ENCODE measurements at regions not wholly inside any gene's neighbourhood (a gene's known extent, or its start where the extent isn't known, plus 50 kb on each side); places are given as distances from the start of the nearest gene placed in this dataset.

DNA sequence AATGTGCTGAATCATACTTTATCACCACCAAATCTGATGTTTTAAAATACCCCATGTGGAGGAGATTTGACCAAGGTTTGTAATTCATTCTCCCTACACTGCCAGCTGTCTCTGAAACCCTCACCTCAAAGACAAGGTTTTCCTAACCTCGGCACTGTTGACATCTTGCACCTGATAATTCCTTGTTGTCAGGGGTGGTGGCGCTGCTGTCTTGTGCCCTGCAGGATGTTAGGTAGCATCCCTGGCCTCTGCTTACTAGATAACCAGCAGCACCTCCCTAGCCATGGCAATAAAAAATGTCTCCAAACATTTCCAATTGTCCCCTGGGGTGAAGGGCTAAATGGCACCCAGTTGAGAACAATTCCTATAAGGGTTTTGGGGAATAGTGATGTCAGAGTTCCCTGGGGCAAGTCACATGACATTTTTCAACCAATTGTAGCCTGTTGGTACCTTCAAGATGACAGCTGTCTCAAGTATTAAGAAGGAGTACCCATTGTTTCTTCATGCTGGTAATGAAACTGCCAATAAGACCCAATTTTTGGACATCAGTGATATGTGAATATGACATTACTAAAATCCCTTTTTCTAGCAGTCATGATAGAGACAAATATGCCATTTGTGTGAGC lies 160.6 kb upstream of the PLCXD3 start:
- Mint-ChIP-seq H3K4me3 (no peak overlapping the region), H3K27me3 (peaks cover 3% of the 10 kb centered on the region), H3K9me3 (ENCODE audit: low read depth) (peaks cover 3% of the 10 kb centered on the region), H3K4me1 (no peaks in the 10 kb centered on the region), H3K36me3 (ENCODE audit: low read depth) (no peaks in the 10 kb centered on the region), H3K27ac (no peak overlapping the region)
- DNase-seq (no peak), ATAC-seq (no peak)
- ChIA-PET POLR2A (no interaction called here), CTCF (no interaction called here)
- intact Hi-C loops (cut with DNase I, micrococcal nuclease): no loop called here

DNA sequence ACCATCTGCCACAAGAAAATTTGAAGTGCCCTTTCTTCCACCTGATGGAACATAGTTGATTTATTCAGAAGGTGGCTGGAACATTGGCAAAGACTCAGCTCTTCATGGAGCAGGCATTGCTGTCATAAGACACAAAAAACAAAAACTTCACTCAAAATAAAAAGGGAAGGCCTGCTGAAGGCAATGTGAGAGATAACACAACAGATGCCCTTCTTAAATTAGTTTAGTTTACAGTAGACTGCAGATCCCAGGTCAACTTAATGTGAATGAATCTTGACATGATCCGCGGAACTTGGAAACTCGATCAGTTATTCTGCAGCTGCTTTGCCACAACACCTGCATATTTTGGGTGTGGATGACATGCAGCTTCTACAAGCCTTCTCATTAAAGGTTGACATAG lies 159.8 kb upstream of the PLCXD3 start:
- ATAC-seq: no peak
- H3K9me3 Mint-ChIP-seq (ENCODE audit: low read depth): peaks cover 3% of the 10 kb centered on the region
- intact Hi-C loops (cut with DNase I, micrococcal nuclease): no loop called here
- DNase-seq: no peak
- POLR2A ChIA-PET: no interaction called here
- H3K27ac Mint-ChIP-seq: no peak overlapping the region
- no peaks in the 10 kb centered on the region for H3K36me3 Mint-ChIP-seq (ENCODE audit: low read depth)
- CTCF ChIA-PET: interaction anchor here (0.6 kb wide), 1 partner anchor 43 kb away, joined by 3 read pairs; no protein-coding TSS in a partner anchor
- no peaks in the 10 kb centered on the region for H3K4me1 Mint-ChIP-seq
- H3K4me3 Mint-ChIP-seq: no peak overlapping the region
- peaks cover 3% of the 10 kb centered on the region for H3K27me3 Mint-ChIP-seq

DNA sequence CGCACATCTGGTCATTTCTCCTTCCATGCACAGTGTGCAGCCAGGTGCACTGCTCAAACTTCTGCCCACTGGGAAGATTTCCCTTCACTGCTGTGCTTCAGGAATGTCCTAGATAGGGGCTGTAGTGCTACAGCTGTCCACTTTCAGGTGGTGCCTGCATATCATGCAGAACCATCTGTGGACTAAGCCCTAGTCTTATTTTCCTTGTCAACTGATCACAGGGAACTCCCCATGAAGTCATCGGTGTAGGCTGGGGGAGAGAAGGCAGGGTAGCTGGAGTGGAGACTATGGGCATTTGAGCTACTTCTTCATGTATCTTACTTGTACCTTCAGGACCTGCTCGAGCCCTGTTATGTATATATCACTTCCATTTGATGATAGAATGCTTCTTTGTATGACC lies 150.9 kb upstream of the PLCXD3 start:
- POLR2A ChIA-PET: no interaction called here

DNA sequence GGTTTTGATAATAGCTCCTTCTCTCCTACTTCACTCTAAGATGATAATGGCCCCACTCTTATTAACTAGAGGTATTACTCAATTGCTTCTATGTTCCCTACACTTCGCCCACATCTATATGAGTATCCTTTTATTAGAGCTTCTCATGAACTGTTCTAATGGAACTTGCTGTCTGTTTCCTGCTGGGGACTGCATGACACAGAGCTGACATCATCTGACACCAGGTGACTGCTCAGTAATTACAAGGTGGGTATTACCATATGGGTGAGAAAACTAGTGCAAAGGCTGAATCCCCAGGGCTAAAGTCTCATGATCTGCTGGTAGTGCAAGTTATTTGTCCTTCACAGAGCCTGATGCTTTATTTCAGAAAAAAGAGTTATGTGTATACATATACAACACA lies 146.2 kb upstream of the PLCXD3 start:
- ChIA-PET CTCF (no interaction called here), POLR2A (no interaction called here)
- intact Hi-C loops (cut with DNase I, micrococcal nuclease): no loop called here
- H3K4me1 Mint-ChIP-seq: no peaks in the 10 kb centered on the region
- H3K27me3 Mint-ChIP-seq: no peaks in the 10 kb centered on the region
- H3K9me3 Mint-ChIP-seq (ENCODE audit: low read depth): no peaks in the 10 kb centered on the region
- ATAC-seq (no peak), DNase-seq (no peak)
- no peak overlapping the region for H3K4me3 Mint-ChIP-seq
- H3K36me3 Mint-ChIP-seq (ENCODE audit: low read depth): no peaks in the 10 kb centered on the region
- no peak overlapping the region for H3K27ac Mint-ChIP-seq

More for the DNA sequence above, 150.9 kb upstream of the PLCXD3 start:
- DNase-seq: no peak
- no peak for ATAC-seq
- CTCF ChIA-PET: no interaction called here
- H3K4me1 Mint-ChIP-seq: no peaks in the 10 kb centered on the region
- no peaks in the 10 kb centered on the region for H3K36me3 Mint-ChIP-seq (ENCODE audit: low read depth)
- no peaks in the 10 kb centered on the region for H3K27me3 Mint-ChIP-seq
- no peaks in the 10 kb centered on the region for H3K9me3 Mint-ChIP-seq (ENCODE audit: low read depth)
- no peak overlapping the region for H3K27ac Mint-ChIP-seq
- intact Hi-C loops (cut with DNase I, micrococcal nuclease): no loop called here
- no peak overlapping the region for H3K4me3 Mint-ChIP-seq

DNA sequence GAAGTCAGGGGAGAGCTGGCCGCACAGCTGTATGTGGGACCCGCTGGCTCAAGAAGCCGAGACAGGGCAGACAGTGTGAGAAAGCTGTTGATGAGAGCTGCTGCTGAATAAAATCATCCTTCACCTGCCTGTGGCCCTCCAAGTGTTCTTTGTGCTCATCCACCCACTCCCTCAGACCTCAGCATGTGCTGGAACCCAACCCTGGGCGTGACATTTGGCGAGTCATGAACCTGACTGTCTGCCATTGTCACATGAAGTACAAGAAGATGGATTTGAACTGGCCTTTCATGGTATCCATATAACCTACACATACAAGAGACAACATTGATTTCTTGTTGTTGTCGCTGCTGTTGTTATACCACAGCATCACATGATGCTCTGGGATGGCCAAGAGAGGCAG lies 139.7 kb upstream of the PLCXD3 start:
- CTCF ChIA-PET: no interaction called here
- POLR2A ChIA-PET: no interaction called here
- ATAC-seq (no peak), DNase-seq (no peak)
- intact Hi-C loops (cut with DNase I, micrococcal nuclease): no loop called here
- no peak overlapping the region for H3K4me3 Mint-ChIP-seq
- no peaks in the 10 kb centered on the region for H3K4me1 Mint-ChIP-seq
- no peaks in the 10 kb centered on the region for H3K27me3 Mint-ChIP-seq
- H3K36me3 Mint-ChIP-seq (ENCODE audit: low read depth): no peaks in the 10 kb centered on the region
- H3K9me3 Mint-ChIP-seq (ENCODE audit: low read depth): no peaks in the 10 kb centered on the region
- H3K27ac Mint-ChIP-seq: no peak overlapping the region

DNA sequence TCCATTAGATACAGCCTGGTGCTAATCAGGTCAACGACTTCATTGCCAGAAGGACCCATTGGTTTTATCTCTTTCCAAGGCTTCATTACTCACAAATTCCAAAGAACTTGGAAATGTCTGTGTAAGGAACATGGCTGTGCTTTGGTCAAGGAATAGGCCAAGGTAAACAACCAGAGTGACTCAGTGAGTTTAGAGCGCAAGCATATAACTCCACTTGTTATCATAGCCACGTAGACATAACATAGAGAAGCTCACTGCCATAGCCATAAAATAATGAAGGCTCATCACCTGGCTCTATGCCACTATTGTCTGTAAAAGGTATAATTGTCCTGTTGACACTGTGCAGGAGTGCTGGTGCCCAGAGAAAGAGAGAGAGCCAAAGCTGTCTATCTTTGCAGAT lies 139.3 kb upstream of the PLCXD3 start:
- DNase-seq (no peak), ATAC-seq (no peak)
- ChIA-PET CTCF (no interaction called here), POLR2A (no interaction called here)
- intact Hi-C loops (cut with DNase I, micrococcal nuclease): loop anchor here in 1 of 2 experiments (10.0 kb wide), 1 partner anchor 745 kb away; the partner anchor contains the start of gene C7
- Mint-ChIP-seq H3K4me3 (no peak overlapping the region), H3K27me3 (no peaks in the 10 kb centered on the region), H3K27ac (no peak overlapping the region), H3K36me3 (ENCODE audit: low read depth) (no peaks in the 10 kb centered on the region), H3K9me3 (ENCODE audit: low read depth) (no peaks in the 10 kb centered on the region), H3K4me1 (no peaks in the 10 kb centered on the region)

DNA sequence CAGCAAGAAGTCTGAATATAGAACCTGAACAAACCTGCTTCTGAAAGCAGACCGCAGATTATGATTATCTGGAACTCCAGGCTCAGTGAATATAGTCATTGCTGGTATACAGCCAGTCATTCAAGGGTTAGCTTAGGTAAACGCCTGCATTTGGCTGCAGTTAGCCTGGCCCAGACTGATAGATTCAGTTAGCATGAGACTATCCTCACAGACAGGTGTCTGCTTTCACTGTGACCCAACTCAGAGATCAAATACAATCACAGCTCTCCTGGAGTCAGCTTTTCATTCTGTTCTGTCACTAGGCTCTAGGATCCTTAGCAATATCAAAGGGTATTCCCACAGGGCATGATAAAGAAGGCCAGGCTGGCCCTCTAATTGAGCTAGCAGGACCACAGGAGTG lies 138.6 kb upstream of the PLCXD3 start:
- Mint-ChIP-seq H3K27ac (no peak overlapping the region), H3K27me3 (no peaks in the 10 kb centered on the region), H3K4me1 (no peaks in the 10 kb centered on the region), H3K36me3 (ENCODE audit: low read depth) (no peaks in the 10 kb centered on the region), H3K9me3 (ENCODE audit: low read depth) (no peaks in the 10 kb centered on the region), H3K4me3 (no peak overlapping the region)
- ChIA-PET CTCF (no interaction called here), POLR2A (no interaction called here)
- ATAC-seq (no peak), DNase-seq (no peak)
- intact Hi-C loops (cut with DNase I, micrococcal nuclease): loop anchor here in 1 of 2 experiments (10.0 kb wide), 1 partner anchor 744 kb away; the partner anchor contains the start of gene C7

DNA sequence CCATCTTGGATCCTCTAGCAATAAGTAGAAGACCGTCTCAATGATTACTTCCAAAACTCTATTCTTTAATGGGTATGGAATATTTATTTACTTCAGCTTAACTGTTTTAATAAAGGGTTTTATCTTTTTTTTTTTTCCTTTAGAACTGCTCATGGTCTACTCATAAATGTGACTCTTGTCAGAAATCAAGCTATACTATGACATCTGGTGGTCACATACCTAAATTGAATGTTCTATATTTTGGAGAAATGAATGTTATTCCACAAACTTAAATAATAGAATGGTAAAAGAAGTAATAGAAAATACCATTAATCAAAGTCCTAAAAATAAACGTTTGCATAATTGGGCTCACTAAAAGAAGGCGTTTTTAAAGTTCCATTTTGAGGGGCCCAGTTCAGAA lies 131.2 kb upstream of the PLCXD3 start:
- ATAC-seq (no peak), DNase-seq (no peak)
- Mint-ChIP-seq H3K4me3 (no peak overlapping the region), H3K9me3 (ENCODE audit: low read depth) (no peaks in the 10 kb centered on the region), H3K27ac (no peak overlapping the region), H3K36me3 (ENCODE audit: low read depth) (no peaks in the 10 kb centered on the region), H3K4me1 (no peaks in the 10 kb centered on the region), H3K27me3 (peaks cover 4% of the 10 kb centered on the region)
- CTCF ChIA-PET: interaction anchor here (0.6 kb wide), 1 partner anchor 737 kb away, joined by 3 read pairs; no protein-coding TSS in a partner anchor
- POLR2A ChIA-PET: no interaction called here
- intact Hi-C loops (cut with DNase I, micrococcal nuclease): loop anchor here in 1 of 2 experiments (10.0 kb wide), 1 partner anchor 737 kb away; the partner anchor contains the start of gene C7

DNA sequence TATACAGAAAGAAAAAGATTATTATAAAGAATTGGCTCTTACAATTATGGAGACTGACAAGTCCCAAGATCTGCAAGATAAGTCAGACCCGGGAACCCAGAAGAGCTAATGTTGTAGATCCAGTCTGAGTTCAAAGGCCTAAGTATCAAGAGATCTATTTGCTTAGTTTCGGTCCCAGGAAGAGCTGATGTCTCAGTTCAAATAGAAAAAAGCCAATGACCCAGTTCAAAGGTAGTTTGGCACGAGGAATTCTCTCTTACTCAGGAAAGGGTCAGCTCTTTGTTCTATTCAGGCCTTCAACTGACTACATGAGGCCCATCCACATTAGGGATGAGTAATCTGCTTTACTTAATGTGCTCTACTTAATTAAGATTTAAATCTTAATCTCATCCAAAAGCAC lies 128.3 kb upstream of the PLCXD3 start:
- intact Hi-C loops (cut with DNase I, micrococcal nuclease): no loop called here
- CTCF ChIA-PET: interaction anchor here (0.8 to 1.0 kb wide), 2 partner anchors 9 to 100 kb away, joined by 3 read pairs; no protein-coding TSS in a partner anchor
- no peak for DNase-seq
- H3K36me3 Mint-ChIP-seq (ENCODE audit: low read depth): no peaks in the 10 kb centered on the region
- no peak overlapping the region for H3K27ac Mint-ChIP-seq
- no peaks in the 10 kb centered on the region for H3K9me3 Mint-ChIP-seq (ENCODE audit: low read depth)
- peaks cover 4% of the 10 kb centered on the region for H3K27me3 Mint-ChIP-seq
- no peaks in the 10 kb centered on the region for H3K4me1 Mint-ChIP-seq
- no peak for ATAC-seq
- H3K4me3 Mint-ChIP-seq: no peak overlapping the region
- POLR2A ChIA-PET: no interaction called here

DNA sequence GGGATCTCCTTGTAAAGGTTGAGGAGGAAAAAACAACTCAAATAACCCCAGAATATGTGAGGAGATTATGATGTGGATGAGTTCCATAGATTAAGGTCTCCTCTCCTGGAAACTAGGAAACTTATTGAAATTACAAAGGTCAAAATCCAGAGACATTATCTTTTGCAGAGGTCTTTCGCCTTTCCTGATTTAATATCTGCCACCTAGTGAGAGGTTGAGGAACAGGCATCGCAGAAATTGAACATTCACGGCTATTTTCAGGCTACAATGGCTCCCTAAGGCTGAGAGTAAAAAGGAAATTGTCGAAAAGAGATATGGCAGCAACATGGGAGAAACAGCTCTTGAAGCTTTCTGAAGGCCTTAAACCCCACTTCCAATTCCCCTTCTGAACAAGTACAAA lies 127.5 kb upstream of the PLCXD3 start:
- intact Hi-C loops (cut with DNase I, micrococcal nuclease): no loop called here
- DNase-seq: no peak
- Mint-ChIP-seq H3K4me1 (no peaks in the 10 kb centered on the region), H3K36me3 (ENCODE audit: low read depth) (no peaks in the 10 kb centered on the region), H3K27me3 (peaks cover 4% of the 10 kb centered on the region), H3K27ac (no peak overlapping the region), H3K4me3 (no peak overlapping the region), H3K9me3 (ENCODE audit: low read depth) (no peaks in the 10 kb centered on the region)
- POLR2A ChIA-PET: no interaction called here
- CTCF ChIA-PET: no interaction called here
- ATAC-seq: no peak

DNA sequence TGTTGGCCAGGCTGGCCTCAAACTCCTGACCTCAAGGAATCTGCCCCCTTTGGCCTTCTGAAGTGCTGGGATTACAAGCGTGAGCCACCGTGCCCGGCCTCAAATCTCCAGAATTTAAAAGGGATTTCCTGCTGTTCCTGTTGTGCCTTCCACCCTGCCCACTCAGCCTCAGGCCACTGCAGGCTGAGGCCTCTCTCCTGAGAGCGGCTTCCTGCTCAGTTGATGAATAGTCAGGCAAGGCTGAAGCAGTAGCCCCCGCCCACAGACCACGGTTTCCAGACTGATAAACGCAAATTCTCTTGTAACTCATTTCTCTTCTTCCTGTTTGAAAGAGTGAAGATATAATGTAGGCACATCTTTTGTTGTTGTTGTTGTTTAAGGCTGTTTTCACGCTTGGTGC lies 127.0 kb upstream of the PLCXD3 start:
- intact Hi-C loops (cut with DNase I, micrococcal nuclease): no loop called here
- Mint-ChIP-seq H3K4me3 (no peak overlapping the region), H3K27ac (no peak overlapping the region), H3K36me3 (ENCODE audit: low read depth) (no peaks in the 10 kb centered on the region), H3K27me3 (peaks cover 4% of the 10 kb centered on the region), H3K9me3 (ENCODE audit: low read depth) (no peaks in the 10 kb centered on the region), H3K4me1 (no peaks in the 10 kb centered on the region)
- ATAC-seq (no peak), DNase-seq (no peak)
- ChIA-PET CTCF (no interaction called here), POLR2A (no interaction called here)

DNA sequence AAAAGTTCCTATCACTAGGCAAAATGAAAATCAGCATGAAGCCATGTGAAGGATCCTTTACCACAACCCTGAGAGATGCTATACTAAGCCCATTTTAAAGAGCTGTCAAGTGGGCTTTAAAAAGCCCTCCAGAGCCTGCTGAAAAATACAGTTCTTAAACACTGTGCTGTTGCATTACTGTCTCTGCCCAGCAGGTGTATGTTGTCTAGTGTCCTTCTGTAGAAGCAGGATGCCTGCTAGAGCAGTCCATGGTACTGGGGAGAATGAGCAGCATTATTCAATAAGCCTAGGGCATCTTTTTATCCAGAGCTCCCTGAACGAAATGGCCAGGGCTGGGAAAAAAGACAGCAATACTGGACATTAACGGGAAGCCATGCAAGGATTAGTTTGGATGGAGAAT lies 126.2 kb upstream of the PLCXD3 start:
- DNase-seq (no peak), ATAC-seq (no peak)
- POLR2A ChIA-PET: no interaction called here
- peaks cover 4% of the 10 kb centered on the region for H3K27me3 Mint-ChIP-seq
- H3K36me3 Mint-ChIP-seq (ENCODE audit: low read depth): no peaks in the 10 kb centered on the region
- H3K4me1 Mint-ChIP-seq: no peaks in the 10 kb centered on the region
- CTCF ChIA-PET: interaction anchor here (0.6 to 2.0 kb wide), 2 partner anchors 9 to 198 kb away, joined by 3 to 4 read pairs; no protein-coding TSS in a partner anchor
- intact Hi-C loops (cut with DNase I, micrococcal nuclease): no loop called here
- H3K9me3 Mint-ChIP-seq (ENCODE audit: low read depth): no peaks in the 10 kb centered on the region
- H3K4me3 Mint-ChIP-seq: no peak overlapping the region
- H3K27ac Mint-ChIP-seq: no peak overlapping the region

DNA sequence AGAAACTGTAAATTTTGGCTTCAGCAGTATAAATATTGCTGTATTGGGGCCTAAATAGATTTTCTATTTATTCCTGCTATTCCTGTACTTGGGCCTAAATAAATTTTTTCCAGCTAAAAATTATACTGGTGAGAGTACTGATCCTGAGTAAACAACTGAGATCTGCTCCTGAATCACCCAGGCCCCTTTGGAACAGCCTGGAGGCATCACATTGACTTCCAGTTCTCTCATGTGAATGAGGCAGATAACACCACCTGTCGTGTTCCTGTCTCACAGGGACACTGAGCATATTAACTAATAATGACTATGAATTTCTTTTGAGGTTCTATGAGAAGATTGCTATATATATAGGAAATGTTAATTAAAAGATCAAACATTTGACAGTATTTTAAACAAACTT lies 119.5 kb upstream of the PLCXD3 start:
- no peaks in the 10 kb centered on the region for H3K9me3 Mint-ChIP-seq (ENCODE audit: low read depth)
- H3K4me3 Mint-ChIP-seq: no peak overlapping the region
- intact Hi-C loops (cut with DNase I, micrococcal nuclease): no loop called here
- H3K27me3 Mint-ChIP-seq: no peaks in the 10 kb centered on the region
- POLR2A ChIA-PET: no interaction called here
- CTCF ChIA-PET: no interaction called here
- no peaks in the 10 kb centered on the region for H3K4me1 Mint-ChIP-seq
- H3K36me3 Mint-ChIP-seq (ENCODE audit: low read depth): no peaks in the 10 kb centered on the region
- no peak overlapping the region for H3K27ac Mint-ChIP-seq
- ATAC-seq (no peak), DNase-seq (no peak)
